Neuronal stem cell (in vitro differentiated cells): ENCODE measurements at regions not wholly inside any gene's neighbourhood (a gene's known extent, or its start where the extent isn't known, plus 50 kb on each side); places are given as distances from the start of the nearest gene placed in this dataset.

Experiments
- DNase-seq: peaks from one replicate; pipeline ENCODE4 v3.0.0-alpha.2; 2013; ENCODE audit warnings: low spot score
- H2AFZ ChIP-seq: one replicate; pipeline ENCODE4 v1.6.1; 2013; ENCODE audit warnings: mild to moderate bottlenecking, low read length, inconsistent platforms
- H2AK5ac ChIP-seq: 2 replicates; pipeline ENCODE4 v1.6.1; 2013; ENCODE audit warnings: low read depth, mild to moderate bottlenecking, inconsistent platforms, low read length, moderate library complexity, mixed read lengths
- H2BK120ac ChIP-seq: 2 replicates; pipeline ENCODE4 v1.6.1; 2013; ENCODE audit warnings: low read depth, mild to moderate bottlenecking, inconsistent platforms, low read length, moderate library complexity, mixed read lengths
- H2BK12ac ChIP-seq: one replicate; pipeline ENCODE4 v1.6.1; 2013; ENCODE audit warnings: low read length, inconsistent platforms
- H2BK15ac ChIP-seq: 2 replicates; pipeline ENCODE4 v1.6.1; 2013; ENCODE audit warnings: mild to moderate bottlenecking, low read length, inconsistent platforms, mixed read lengths
- H2BK5ac ChIP-seq: one replicate; pipeline ENCODE4 v1.6.1; 2013; ENCODE audit warnings: inconsistent platforms, mild to moderate bottlenecking, low read length, moderate library complexity
- H3K14ac ChIP-seq: one replicate; pipeline ENCODE4 v1.6.1; 2013; ENCODE audit warnings: low read length, inconsistent platforms
- H3K18ac ChIP-seq: 2 replicates; pipeline ENCODE4 v1.6.1; 2013; ENCODE audit warnings: low read length, inconsistent platforms
- H3K23ac ChIP-seq: 2 replicates; pipeline ENCODE4 v1.6.1; 2013; ENCODE audit warnings: low read depth, mild to moderate bottlenecking, mixed read lengths, low read length, inconsistent platforms; ENCODE audit not compliant: poor library complexity
- H3K27ac ChIP-seq: replicated peaks from 3 replicates; pipeline ENCODE4 v1.5.1; 2013; ENCODE audit warnings: low read length, inconsistent platforms
- H3K27me3 ChIP-seq, 3 experiments: 2 replicates each; pipeline ENCODE4 v1.6.1; 2013; ENCODE audit warnings: low read length in 3 of 3, mild to moderate bottlenecking in 2 of 3, inconsistent platforms in 1 of 3, low read depth in 1 of 3, mixed read lengths in 1 of 3, moderate library complexity in 1 of 3; ENCODE audit not compliant: control insufficient read depth in 3 of 3, insufficient read depth in 3 of 3
- H3K36me3 ChIP-seq, 2 donors: replicated peaks in 1 of 2; 2 replicates each; pipeline ENCODE4 v1.6.1; 2013; ENCODE audit warnings: low read length in 2 of 2; ENCODE audit not compliant: control insufficient read depth in 2 of 2, insufficient read depth in 2 of 2
- H3K4ac ChIP-seq: 2 replicates; pipeline ENCODE4 v1.6.1; 2013; ENCODE audit warnings: inconsistent platforms, mild to moderate bottlenecking, low read length, moderate library complexity
- H3K4me1 ChIP-seq, 2 donors: 1 replicate in 1 of 2; 2 replicates in 1 of 2; pipeline ENCODE4 v1.6.1; 2013; ENCODE audit warnings: low read length in 2 of 2, low read depth in 1 of 2; ENCODE audit not compliant: control insufficient read depth in 2 of 2, insufficient read depth in 1 of 2
- H3K4me2 ChIP-seq: one replicate; pipeline ENCODE4 v1.6.1; 2013; ENCODE audit warnings: mild to moderate bottlenecking, low read length, inconsistent platforms; ENCODE audit not compliant: insufficient read depth, poor library complexity, severe bottlenecking
- H3K4me3 ChIP-seq, 2 donors: 2 replicates each; pipeline ENCODE4 v1.5.1; 2013; ENCODE audit warnings: low read length in 2 of 2, mild to moderate bottlenecking in 2 of 2, inconsistent platforms in 1 of 2, moderate library complexity in 1 of 2
- H3K79me1 ChIP-seq: one replicate; pipeline ENCODE4 v1.6.1; 2013; ENCODE audit warnings: low read depth, mild to moderate bottlenecking, inconsistent platforms, low read length, moderate library complexity
- H3K9ac ChIP-seq: one replicate; pipeline ENCODE4 v1.6.1; 2013; ENCODE audit warnings: mild to moderate bottlenecking, low read depth, low read length, inconsistent platforms; ENCODE audit not compliant: poor library complexity
- H3K9me3 ChIP-seq, 2 donors: replicated peaks in 1 of 2; 2 replicates each; pipeline versions ENCODE3 to v1.6.1; 2013; ENCODE audit warnings: low read length in 2 of 2, mild to moderate bottlenecking in 2 of 2, inconsistent platforms in 1 of 2, low read depth in 1 of 2, mixed read lengths in 1 of 2, moderate library complexity in 1 of 2; ENCODE audit not compliant: control insufficient read depth in 2 of 2, insufficient read depth in 1 of 2
- H4K8ac ChIP-seq: one replicate; pipeline ENCODE4 v1.6.1; 2013; ENCODE audit warnings: low read depth, mild to moderate bottlenecking, inconsistent platforms, low read length, moderate library complexity
- H4K91ac ChIP-seq: one replicate; pipeline ENCODE4 v1.6.1; 2013; ENCODE audit warnings: low read length, low read depth, mild to moderate bottlenecking, inconsistent platforms; ENCODE audit not compliant: poor library complexity
- WGBS, 2 donors: extraction: QIAGEN DNeasy Blood & Tissue Kit; methylation state at CpG; one replicate each; pipeline ENCODE4 v1.1.7; 2013; ENCODE audit warnings: missing lambda C conversion rate in 2 of 2, mixed read lengths in 1 of 2; ENCODE audit not compliant: insufficient read length in 2 of 2, insufficient replicate concordance in 1 of 2; ENCODE audit errors: extremely low coverage in 2 of 2; 5-methylcytosine and 5-hydroxymethylcytosine counted together

- no peak overlapping the region for H3K4me2 ChIP-seq
- no peak overlapping the region for H2BK120ac ChIP-seq
- H3K4ac ChIP-seq, result no peak overlapping the region
- H2BK5ac ChIP-seq, result no peak overlapping the region
- H3K9me3 ChIP-seq, result no peaks in the 10 kb centered on the region
- no peak overlapping the region for H4K8ac ChIP-seq
- no peak overlapping the region for H3K23ac ChIP-seq
- H3K4me1 ChIP-seq, result peaks cover 0 to 2% of the 10 kb centered on the region in 2 donors
- WGBS, 2 donors, result no CpG with 5 or more reads among the region's 7 CpGs
- no peak overlapping the region for H3K4me3 ChIP-seq
- no peak overlapping the region for H2AK5ac ChIP-seq
- no peak overlapping the region for H3K27ac ChIP-seq
- no peak overlapping the region for H2BK15ac ChIP-seq
- H3K36me3 ChIP-seq, result no peaks in the 10 kb centered on the region
- H2AFZ ChIP-seq, result no peak overlapping the region
- no peak overlapping the region for H2BK12ac ChIP-seq
- no peak overlapping the region for H3K18ac ChIP-seq
- DNase-seq, result no peak
- no peak overlapping the region for H3K9ac ChIP-seq
- H3K14ac ChIP-seq, result peak overlapping the region; percentile 65
- no peaks in the 10 kb centered on the region for H3K27me3 ChIP-seq
- no peak overlapping the region for H4K91ac ChIP-seq
- no peaks in the 10 kb centered on the region for H3K79me1 ChIP-seq
Measured at GRCh38 chr1:112092656-112093371, 103.3 kb upstream of the KCND3 start.

- no peak overlapping the region for H3K14ac ChIP-seq
- no peak overlapping the region for H4K8ac ChIP-seq
- no peak overlapping the region for H2BK120ac ChIP-seq
- no peak overlapping the region for H3K4me2 ChIP-seq
- no peak overlapping the region for H2AFZ ChIP-seq
- DNase-seq, result no peak
- H3K79me1 ChIP-seq, result no peaks in the 10 kb centered on the region
- H3K9me3 ChIP-seq, result no peaks in the 10 kb centered on the region
- H2BK5ac ChIP-seq, result no peak overlapping the region
- no peak overlapping the region for H3K4ac ChIP-seq
- H3K27me3 ChIP-seq, result no peaks in the 10 kb centered on the region
- no peak overlapping the region for H3K9ac ChIP-seq
- H4K91ac ChIP-seq, result no peak overlapping the region
- no peak overlapping the region for H3K4me3 ChIP-seq
- H3K18ac ChIP-seq, result no peak overlapping the region
- H2BK15ac ChIP-seq, result no peak overlapping the region
- no peak overlapping the region for H2BK12ac ChIP-seq
- H3K27ac ChIP-seq, result no peak overlapping the region
- no peak overlapping the region for H3K23ac ChIP-seq
- no CpG with 5 or more reads among the region's 1 CpG for WGBS, 2 donors
- H3K4me1 ChIP-seq, result peaks cover 0 to 2% of the 10 kb centered on the region in 2 donors
- H2AK5ac ChIP-seq, result no peak overlapping the region
- H3K36me3 ChIP-seq, result no peaks in the 10 kb centered on the region
Measured at GRCh38 chr1:112093372-112093694, 103.9 kb upstream of the KCND3 start.

- DNase-seq, result no peak
- WGBS, 2 donors, result no CpG with 5 or more reads among the region's 2 CpGs
- no peak overlapping the region for H2BK5ac ChIP-seq
- no peak overlapping the region for H3K4me3 ChIP-seq
- H3K23ac ChIP-seq, result no peak overlapping the region
- H3K27ac ChIP-seq, result no peak overlapping the region
- H3K27me3 ChIP-seq, result no peaks in the 10 kb centered on the region
- H3K4me1 ChIP-seq, result no peaks in the 10 kb centered on the region
- H3K18ac ChIP-seq, result no peak overlapping the region
- H3K9ac ChIP-seq, result no peak overlapping the region
- H3K9me3 ChIP-seq, result no peaks in the 10 kb centered on the region
- H2AFZ ChIP-seq, result no peak overlapping the region
- no peak overlapping the region for H2BK120ac ChIP-seq
- H4K91ac ChIP-seq, result no peak overlapping the region
- no peak overlapping the region for H2AK5ac ChIP-seq
- H3K36me3 ChIP-seq, result no peaks in the 10 kb centered on the region
- H4K8ac ChIP-seq, result no peak overlapping the region
- no peak overlapping the region for H3K14ac ChIP-seq
- no peak overlapping the region for H2BK12ac ChIP-seq
- no peak overlapping the region for H3K4ac ChIP-seq
- no peaks in the 10 kb centered on the region for H3K79me1 ChIP-seq
- no peak overlapping the region for H3K4me2 ChIP-seq
- H2BK15ac ChIP-seq, result no peak overlapping the region
Measured at GRCh38 chr1:112099979-112100378, 110.5 kb upstream of the KCND3 start.

- no peak overlapping the region for H2BK15ac ChIP-seq
Measured at GRCh38 chr1:112105557-112105956, 116.1 kb upstream of the KCND3 start.

More at GRCh38 chr1:112105557-112105956, 116.1 kb upstream of the KCND3 start:
- H3K27me3 ChIP-seq, result peaks cover 0 to 2% (median 0%) of the 10 kb centered on the region in 3 experiments
- no peak overlapping the region for H3K4me2 ChIP-seq
- H2BK5ac ChIP-seq, result no peak overlapping the region
- H3K9ac ChIP-seq, result no peak overlapping the region
- WGBS, 2 donors, result no CpG with 5 or more reads among the region's 1 CpG
- no peaks in the 10 kb centered on the region for H3K4me1 ChIP-seq
- no peak overlapping the region for H3K4me3 ChIP-seq
- no peak overlapping the region for H4K91ac ChIP-seq
- no peak overlapping the region for H3K27ac ChIP-seq
- no peak overlapping the region for H4K8ac ChIP-seq
- no peak overlapping the region for H3K4ac ChIP-seq
- no peaks in the 10 kb centered on the region for H3K9me3 ChIP-seq
- no peak overlapping the region for H3K18ac ChIP-seq
- H3K36me3 ChIP-seq, result no peaks in the 10 kb centered on the region
- H2BK120ac ChIP-seq, result no peak overlapping the region
- no peak for DNase-seq
- H2AFZ ChIP-seq, result no peak overlapping the region
- no peak overlapping the region for H3K14ac ChIP-seq
- H3K79me1 ChIP-seq, result no peaks in the 10 kb centered on the region
- no peak overlapping the region for H2BK12ac ChIP-seq
- H3K23ac ChIP-seq, result no peak overlapping the region
- H2AK5ac ChIP-seq, result no peak overlapping the region
